ENCODE measurements at regions not wholly inside any gene's neighbourhood (a gene's known extent, or its start where the extent isn't known, plus 50 kb on each side); places are given as distances from the start of the nearest gene placed in this dataset.

- no peak for DNase-seq
- Histone ChIP-seq H3K27ac (no peak overlapping the region), H3K4me3 (ENCODE audit: low read depth, low read length) (no peak overlapping the region), H3K36me3 (no peaks in the 10 kb centered on the region), H3K9me3 (ENCODE audit: severe bottlenecking) (no peaks in the 10 kb centered on the region), H3K27me3 (ENCODE audit: insufficient read depth, low read depth, severe bottlenecking) (peaks cover 28% of the 10 kb centered on the region)
- TF ChIP-seq CTCF (IDR thresholded peaks at IDR 0.05; ENCODE audit: low read depth, low read length), result no peak
Measured at GRCh38 chr4:54496412-54496811, 161.3 kb upstream of the KIT start.

DNA sequence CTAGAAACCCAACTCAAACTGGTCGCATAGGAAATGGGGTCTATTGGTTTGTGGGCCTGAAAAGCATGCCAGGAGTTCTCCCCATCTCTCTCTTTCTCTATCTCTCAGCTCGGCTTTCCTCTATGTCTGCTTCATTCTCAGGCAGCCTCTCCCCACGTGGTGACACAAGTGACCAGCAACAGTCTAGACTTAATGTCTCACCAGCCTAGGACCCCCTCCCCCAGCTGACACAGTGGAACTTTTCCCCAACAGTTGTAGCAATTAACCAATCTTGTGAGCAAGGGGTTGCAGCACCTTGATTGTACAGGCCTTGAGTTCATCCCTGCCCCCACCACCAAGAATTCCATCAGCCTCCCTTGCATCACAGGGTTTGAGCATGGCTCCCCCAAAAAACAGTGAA is 159.8 kb upstream of the KIT start:
- no peak for TF ChIP-seq CTCF (IDR thresholded peaks at IDR 0.05; ENCODE audit: low read depth, low read length)
- DNase-seq, result no peak
- Histone ChIP-seq H3K9me3 (ENCODE audit: severe bottlenecking) (no peaks in the 10 kb centered on the region), H3K4me3 (ENCODE audit: low read depth, low read length) (no peak overlapping the region), H3K27ac (no peak overlapping the region), H3K27me3 (ENCODE audit: insufficient read depth, low read depth, severe bottlenecking) (peaks cover 27% of the 10 kb centered on the region), H3K36me3 (no peaks in the 10 kb centered on the region)

DNA sequence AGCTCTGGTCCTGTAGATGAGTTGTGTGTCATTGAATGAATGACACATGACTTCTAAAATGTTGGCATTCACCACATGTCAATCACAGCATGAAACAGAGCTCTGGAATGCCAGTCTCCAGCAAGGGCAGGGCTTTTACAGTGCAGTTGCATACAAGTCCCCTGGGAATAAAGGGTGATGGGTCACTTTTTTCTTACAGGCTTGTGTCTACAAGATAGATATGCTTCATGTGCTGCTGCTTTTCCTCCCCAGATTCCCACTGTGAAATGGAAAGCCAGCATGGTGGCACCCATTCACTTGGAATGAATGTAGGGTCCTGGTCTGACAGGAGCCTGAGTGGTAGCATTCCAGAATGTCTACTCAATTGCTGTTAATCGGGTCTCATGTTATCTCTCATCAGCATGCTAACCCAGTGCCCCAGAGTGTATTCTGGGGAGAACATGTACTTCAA is 159.1 kb upstream of the KIT start:
- H3K27ac ChIP-seq, result no peak overlapping the region
- DNase-seq, result no peak
- no peaks in the 10 kb centered on the region for H3K36me3 ChIP-seq
- H3K27me3 ChIP-seq (ENCODE audit: insufficient read depth, low read depth, severe bottlenecking), result peaks cover 27% of the 10 kb centered on the region
- no peaks in the 10 kb centered on the region for H3K9me3 ChIP-seq (ENCODE audit: severe bottlenecking)
- no peak for TF ChIP-seq CTCF (IDR thresholded peaks at IDR 0.05; ENCODE audit: low read depth, low read length)
- H3K4me3 ChIP-seq (ENCODE audit: low read depth, low read length), result no peak overlapping the region

DNA sequence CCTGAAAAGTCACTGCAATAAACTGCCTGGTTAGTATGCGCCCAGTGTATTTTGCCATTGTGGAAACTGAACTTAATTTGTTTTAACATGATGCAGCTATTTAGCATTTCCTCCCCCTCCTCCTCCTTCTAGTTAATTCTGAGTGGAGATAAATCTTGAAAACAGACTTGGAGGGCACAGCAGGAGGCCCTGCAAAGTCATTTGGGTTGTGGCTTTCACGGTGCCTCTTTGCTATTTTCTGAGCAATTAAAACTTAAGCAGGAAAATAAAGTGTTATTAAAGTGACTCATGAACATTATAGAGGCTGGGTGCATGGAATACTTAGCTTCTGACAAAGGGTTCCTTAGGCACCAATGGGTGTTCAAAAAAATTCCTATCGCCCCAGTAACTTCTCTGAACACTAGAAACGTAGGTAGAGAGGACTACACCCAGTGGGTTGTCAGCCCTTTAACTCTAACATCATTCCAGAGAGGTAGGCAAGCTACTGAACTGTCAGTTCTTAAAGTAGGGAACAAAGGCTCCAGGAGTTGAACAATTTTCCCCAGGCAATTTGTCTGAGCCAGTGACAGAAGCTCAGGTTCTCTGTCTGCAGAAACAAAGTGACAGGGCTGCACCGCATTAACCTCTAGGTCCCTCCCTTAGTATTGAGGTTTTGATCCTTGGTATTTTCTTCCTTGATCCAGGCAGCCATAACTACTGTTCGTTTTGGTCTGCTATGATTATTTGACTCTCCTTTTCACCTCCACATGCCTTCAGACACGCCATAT is 158.3 kb upstream of the KIT start:
- TF ChIP-seq CTCF (IDR thresholded peaks at IDR 0.05; ENCODE audit: low read depth, low read length), result no peak
- no peak for DNase-seq
- Histone ChIP-seq H3K36me3 (no peaks in the 10 kb centered on the region), H3K9me3 (ENCODE audit: severe bottlenecking) (no peaks in the 10 kb centered on the region), H3K27me3 (ENCODE audit: insufficient read depth, low read depth, severe bottlenecking) (peaks cover 27% of the 10 kb centered on the region), H3K4me3 (ENCODE audit: low read depth, low read length) (no peak overlapping the region), H3K27ac (no peak overlapping the region)

DNA sequence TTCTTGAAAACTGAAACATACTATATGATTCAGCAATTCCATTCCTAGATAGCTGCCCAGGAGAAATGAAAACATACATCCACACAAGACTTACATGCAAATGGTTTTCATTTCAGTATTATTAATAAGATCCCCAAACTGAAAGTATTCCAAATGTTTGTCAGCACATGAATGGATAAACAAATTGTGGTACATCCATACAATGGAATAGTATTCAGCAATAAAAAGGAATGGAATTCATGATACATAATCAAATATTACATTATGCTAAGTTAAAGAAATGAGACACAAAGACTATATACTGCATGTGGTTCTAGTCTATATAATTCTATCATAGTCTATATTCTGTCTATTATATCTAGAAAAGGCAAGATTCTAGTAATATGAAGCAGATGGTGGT is 152.4 kb upstream of the KIT start:
- Histone ChIP-seq H3K4me3 (ENCODE audit: low read depth, low read length) (no peak overlapping the region), H3K27me3 (ENCODE audit: insufficient read depth, low read depth, severe bottlenecking) (peaks cover 12% of the 10 kb centered on the region), H3K27ac (no peak overlapping the region), H3K36me3 (no peaks in the 10 kb centered on the region), H3K9me3 (ENCODE audit: severe bottlenecking) (peaks cover 5% of the 10 kb centered on the region)
- DNase-seq, result no peak
- TF ChIP-seq CTCF (IDR thresholded peaks at IDR 0.05; ENCODE audit: low read depth, low read length), result no peak

DNA sequence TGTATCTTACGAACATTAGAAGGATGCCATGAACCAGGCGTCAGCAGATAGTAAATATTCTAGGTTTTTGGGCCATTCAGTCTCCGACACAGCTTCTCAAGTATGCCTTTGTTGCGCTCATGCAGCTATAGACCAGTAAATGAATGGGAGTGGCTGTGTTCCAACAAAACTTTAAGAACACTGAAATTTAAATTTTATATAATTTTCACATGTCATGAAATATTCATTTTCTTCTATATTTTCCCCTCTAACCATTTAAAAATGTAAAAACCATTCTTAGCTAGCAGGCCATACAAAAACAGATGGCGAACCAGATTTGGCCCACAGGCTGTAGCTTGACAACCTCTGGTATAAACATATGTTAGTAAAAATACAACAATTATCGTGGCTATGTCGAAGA is 151.8 kb upstream of the KIT start:
- Histone ChIP-seq H3K27ac (no peak overlapping the region), H3K36me3 (no peaks in the 10 kb centered on the region), H3K4me3 (ENCODE audit: low read depth, low read length) (no peak overlapping the region), H3K27me3 (ENCODE audit: insufficient read depth, low read depth, severe bottlenecking) (peaks cover 8% of the 10 kb centered on the region), H3K9me3 (ENCODE audit: severe bottlenecking) (peaks cover 5% of the 10 kb centered on the region)
- no peak for DNase-seq
- TF ChIP-seq CTCF (IDR thresholded peaks at IDR 0.05; ENCODE audit: low read depth, low read length), result no peak
